ENCODE measurements at regions not wholly inside any gene's neighbourhood (a gene's known extent, or its start where the extent isn't known, plus 50 kb on each side); places are given as distances from the start of the nearest gene placed in this dataset.

DNA sequence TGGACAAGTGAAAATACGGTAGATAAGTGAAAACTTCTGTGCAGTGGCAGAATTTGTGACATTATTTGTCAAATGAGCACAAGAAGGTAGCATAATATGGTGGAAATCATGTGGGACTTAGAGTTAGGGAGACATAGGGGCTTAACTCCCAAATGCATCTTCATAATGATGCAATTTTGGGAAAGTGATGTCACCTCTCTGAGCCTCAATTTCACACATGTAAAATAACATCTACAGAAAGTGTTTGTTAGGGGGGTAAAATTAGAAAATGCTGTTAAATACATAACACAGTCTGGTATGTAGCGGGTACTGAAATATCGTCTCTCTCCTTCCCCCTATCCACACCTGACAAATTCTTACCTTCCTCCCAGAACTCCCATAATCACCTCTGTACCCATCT, 52.9 kb upstream of the CAPN7 start:
- no peak for DNase-seq
- Histone ChIP-seq H3K4me1 (ENCODE audit: control insufficient read depth, insufficient read depth, low read length) (no peaks in the 10 kb centered on the region), H3K9ac (ENCODE audit: low read depth, low read length) (no peak overlapping the region), H2AFZ (replicated peaks; ENCODE audit: low read length, poor library complexity) (no peak overlapping the region), H3K36me3 (ENCODE audit: control insufficient read depth, insufficient read depth, low read length) (no peaks in the 10 kb centered on the region), H3K27ac (ENCODE audit: insufficient read depth, low read length) (no peak overlapping the region), H3K9me3 (ENCODE audit: control insufficient read depth, insufficient read depth, low read length) (no peaks in the 10 kb centered on the region), H4K20me1 (ENCODE audit: insufficient read depth, low read length) (no peaks in the 10 kb centered on the region), H3K56ac (ENCODE audit: extremely low read depth, insufficient read depth, low read length) (no peak overlapping the region), H3K79me1 (ENCODE audit: low read depth in 1 of 2, low read length in 2 of 2) (no peaks in the 10 kb centered on the region), H4K5ac (ENCODE audit: low read depth, low read length) (no peak overlapping the region), H3K18ac (ENCODE audit: low read depth, low read length) (no peak overlapping the region), H3K4me3 (ENCODE audit: insufficient read depth, low read depth, low read length) (no peak overlapping the region), H2BK120ac (ENCODE audit: low read depth, low read length) (no peak overlapping the region), H3K27me3 (ENCODE audit: control insufficient read depth, insufficient read depth, low read length) (peaks cover 13% of the 10 kb centered on the region), H3K9me1 (ENCODE audit: insufficient read depth, low read length) (no peaks in the 10 kb centered on the region), H4K91ac (ENCODE audit: insufficient read depth, low read depth, low read length) (no peak overlapping the region), H3K4ac (ENCODE audit: low read depth, low read length) (no peak overlapping the region), H4K8ac (ENCODE audit: low read depth in 2 of 2, low read length in 2 of 2) (no peak overlapping the region), H2BK15ac (ENCODE audit: low read depth, low read length) (no peak overlapping the region), H3K23ac (ENCODE audit: low read depth, low read length) (no peak overlapping the region), H2AK5ac (ENCODE audit: low read depth, low read length) (no peak overlapping the region), H2BK5ac (ENCODE audit: low read depth, low read length, poor library complexity, severe bottlenecking) (no peak overlapping the region), H2BK20ac (ENCODE audit: low read depth, low read length) (no peak overlapping the region), H3K4me2 (ENCODE audit: low read depth, low read length) (no peak overlapping the region), H3K14ac (replicated peaks; ENCODE audit: low read depth, low read length) (no peak overlapping the region), H2AK9ac (replicated peaks; ENCODE audit: low read depth, low read length, poor library complexity) (no peak overlapping the region)
- ChIA-PET POLR2A (ENCODE audit: unreplicated experiment) (no interaction called here), CTCF (interaction anchor here (0.9 kb wide), 1 partner anchor 33 kb away, joined by 3 read pairs; no protein-coding TSS in a partner anchor)
- WGBS, 2 experiments (ENCODE audit: extremely low coverage in 2 of 2, insufficient read length in 1 of 2), result 43% methylated on average over 1 of the region's 3 CpGs; no CpG with 5 or more reads in 1 of the 2 experiments
- dilution Hi-C loops (cut with HindIII; ENCODE audit: low sequenced_read_pairs, unreplicated experiment) (no loop called here), in situ Hi-C loops (cut with MboI; ENCODE audit: low sequenced_read_pairs) (no loop called here), intact Hi-C loops (cut with micrococcal nuclease) (no loop called here)
- ATAC-seq (ENCODE audit: low read depth), result no peak
- BruUV-seq (replicated peaks), result no TSS peak
- TF ChIP-seq RAD21 (IDR thresholded peaks at IDR 0.05; ENCODE audit: low read length) (no peak), CHD1 (IDR thresholded peaks at IDR 0.05; ENCODE audit: low read depth, low read length) (no peak), MXI1 (IDR thresholded peaks at IDR 0.05; ENCODE audit: borderline replicate concordance, low read depth, low read length) (no peak)
- TF ChIP-seq, protein P1, sequence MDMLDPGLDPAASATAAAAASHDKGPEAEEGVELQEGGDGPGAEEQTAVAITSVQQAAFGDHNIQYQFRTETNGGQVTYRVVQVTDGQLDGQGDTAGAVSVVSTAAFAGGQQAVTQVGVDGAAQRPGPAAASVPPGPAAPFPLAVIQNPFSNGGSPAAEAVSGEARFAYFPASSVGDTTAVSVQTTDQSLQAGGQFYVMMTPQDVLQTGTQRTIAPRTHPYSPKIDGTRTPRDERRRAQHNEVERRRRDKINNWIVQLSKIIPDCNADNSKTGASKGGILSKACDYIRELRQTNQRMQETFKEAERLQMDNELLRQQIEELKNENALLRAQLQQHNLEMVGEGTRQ (IDR thresholded peaks at IDR 0.05; ENCODE audit: low read depth, low read length), result no peak
